C4-2B (cell line): ENCODE measurements at regions not wholly inside any gene's neighbourhood (a gene's known extent, or its start where the extent isn't known, plus 50 kb on each side); places are given as distances from the start of the nearest gene placed in this dataset.
A peak's percentile ranks its signal among the peaks of the same experiment; 100 is the strongest.

ENCODE experiments used
- H3K27ac ChIP-seq: fragments of 450-650 bp; 2 replicates; pipeline ENCODE4 v1.5.1; 2017
- CTCF ChIP-seq: fragments of 450-650 bp; conservative IDR thresholded peaks from 2 replicates; pipeline ENCODE4 v1.5.1; 2017; ENCODE audit warnings: mild to moderate bottlenecking
- ZFX ChIP-seq: fragments of 450-650 bp; IDR thresholded peaks from 2 replicates; pipeline ENCODE4 v1.6.1; 2017

GRCh38 chr17:64773836-64774761, 112.0 kb upstream of the SMURF2 start:
- peak overlapping the region; percentile 71 for H3K27ac ChIP-seq
- TF ChIP-seq ZFX (no peak), CTCF (peak; percentile 84)

- TF ChIP-seq CTCF, result no peak
- TF ChIP-seq ZFX, result no peak
- peak overlapping the region; percentile 71 for H3K27ac ChIP-seq
Observed at GRCh38 chr17:64773386-64773835, 111.3 kb upstream of the SMURF2 start.

- H3K27ac ChIP-seq, result no peak overlapping the region
- TF ChIP-seq CTCF, result no peak
- no peak for TF ChIP-seq ZFX
Observed at GRCh38 chr17:64772845-64773299, 110.8 kb upstream of the SMURF2 start.

GRCh38 chr17:64771980-64772844, 110.1 kb upstream of the SMURF2 start:
- H3K27ac ChIP-seq, result no peak overlapping the region
- TF ChIP-seq ZFX (no peak), CTCF (no peak)

GRCh38 chr17:64769712-64770111, 107.6 kb upstream of the SMURF2 start:
- TF ChIP-seq CTCF (no peak), ZFX (no peak)
- no peak overlapping the region for H3K27ac ChIP-seq

- TF ChIP-seq ZFX (no peak), CTCF (no peak)
- no peak overlapping the region for H3K27ac ChIP-seq
Observed at GRCh38 chr17:64767269-64767997, 105.3 kb upstream of the SMURF2 start.
